Bronchial epithelial cell (primary cell): ENCODE measurements at regions not wholly inside any gene's neighbourhood (a gene's known extent, or its start where the extent isn't known, plus 50 kb on each side); places are given as distances from the start of the nearest gene placed in this dataset.
"Not testable (repeated sequence)": the region's sequence is repeated elsewhere in the genome, so short reads cannot be mapped to it uniquely, and the experiment has no call there.

ENCODE experiments used
- DNase-seq: peaks from one replicate; pipeline ENCODE4 v3.0.0-alpha.2; 2010; ENCODE audit warnings: low read depth
- FAIRE-seq: peaks from 2 replicates; lab custom pipeline; 2011; peaks lifted over from hg19 to GRCh38; lab: Jason Lieb, UNC
- H3K27me3 ChIP-seq: 2 replicates; pipeline ENCODE4 v1.5.1; 2011; ENCODE audit warnings: low read length; ENCODE audit not compliant: control insufficient read depth, insufficient read depth
- H3K36me3 ChIP-seq: 2 replicates; pipeline ENCODE4 v1.5.1; 2011; ENCODE audit warnings: low read length; ENCODE audit not compliant: control insufficient read depth, insufficient read depth
- H3K4me3 ChIP-seq: 2 replicates; pipeline ENCODE4 v1.5.1; 2011; ENCODE audit warnings: mild to moderate bottlenecking, low read depth, low read length, control low read depth
- TF ChIP-seq, protein P1 (sequence below): IDR thresholded peaks from 2 replicates; pipeline ENCODE4 v1.5.1; 2011; ENCODE audit warnings: mild to moderate bottlenecking, moderate library complexity, low read length, control low read depth, inconsistent platforms; ENCODE audit not compliant: insufficient read depth, severe bottlenecking

- TF ChIP-seq, protein P1, sequence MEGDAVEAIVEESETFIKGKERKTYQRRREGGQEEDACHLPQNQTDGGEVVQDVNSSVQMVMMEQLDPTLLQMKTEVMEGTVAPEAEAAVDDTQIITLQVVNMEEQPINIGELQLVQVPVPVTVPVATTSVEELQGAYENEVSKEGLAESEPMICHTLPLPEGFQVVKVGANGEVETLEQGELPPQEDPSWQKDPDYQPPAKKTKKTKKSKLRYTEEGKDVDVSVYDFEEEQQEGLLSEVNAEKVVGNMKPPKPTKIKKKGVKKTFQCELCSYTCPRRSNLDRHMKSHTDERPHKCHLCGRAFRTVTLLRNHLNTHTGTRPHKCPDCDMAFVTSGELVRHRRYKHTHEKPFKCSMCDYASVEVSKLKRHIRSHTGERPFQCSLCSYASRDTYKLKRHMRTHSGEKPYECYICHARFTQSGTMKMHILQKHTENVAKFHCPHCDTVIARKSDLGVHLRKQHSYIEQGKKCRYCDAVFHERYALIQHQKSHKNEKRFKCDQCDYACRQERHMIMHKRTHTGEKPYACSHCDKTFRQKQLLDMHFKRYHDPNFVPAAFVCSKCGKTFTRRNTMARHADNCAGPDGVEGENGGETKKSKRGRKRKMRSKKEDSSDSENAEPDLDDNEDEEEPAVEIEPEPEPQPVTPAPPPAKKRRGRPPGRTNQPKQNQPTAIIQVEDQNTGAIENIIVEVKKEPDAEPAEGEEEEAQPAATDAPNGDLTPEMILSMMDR, result no peak
- FAIRE-seq, result no peak
- H3K36me3 ChIP-seq, result no peaks in the 10 kb centered on the region
- no peaks in the 10 kb centered on the region for H3K27me3 ChIP-seq
- peak; percentile 44 for DNase-seq
- no peak overlapping the region for H3K4me3 ChIP-seq
These were observed 985.8 kb downstream of the TRAM1L1 start for GRCh38 chr4:116099596-116099995.

DNA sequence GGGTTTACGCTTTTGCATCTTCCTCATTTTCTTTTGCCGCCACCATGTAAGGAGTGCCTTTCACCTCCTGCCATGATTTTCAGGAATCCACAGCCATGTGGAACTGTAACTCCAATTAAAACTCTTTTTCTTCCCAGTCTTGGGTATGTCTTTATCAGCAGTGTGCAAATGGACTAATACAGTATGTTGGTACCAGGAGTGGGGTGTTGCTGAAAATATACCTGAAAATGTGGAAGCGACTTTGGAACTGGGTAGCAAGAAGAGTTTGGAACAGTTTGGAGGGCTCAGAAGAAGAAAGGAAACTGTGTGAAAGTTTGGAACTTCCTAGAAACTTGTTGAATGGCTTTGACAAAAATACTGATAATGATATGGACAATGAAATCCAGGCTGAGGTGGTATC, 983.9 kb upstream of the NDST4 start:
- not testable (repeated sequence) for H3K4me3 ChIP-seq, H3K27me3 ChIP-seq, DNase-seq, H3K36me3 ChIP-seq, FAIRE-seq

GRCh38 chr4:116092961-116093360, 979.5 kb upstream of the NDST4 start:
- no peaks in the 10 kb centered on the region for H3K27me3 ChIP-seq
- TF ChIP-seq, protein P1, result no peak
- FAIRE-seq (no peak), DNase-seq (peak; percentile 35)
- no peaks in the 10 kb centered on the region for H3K36me3 ChIP-seq
- H3K4me3 ChIP-seq, result no peak overlapping the region

DNA sequence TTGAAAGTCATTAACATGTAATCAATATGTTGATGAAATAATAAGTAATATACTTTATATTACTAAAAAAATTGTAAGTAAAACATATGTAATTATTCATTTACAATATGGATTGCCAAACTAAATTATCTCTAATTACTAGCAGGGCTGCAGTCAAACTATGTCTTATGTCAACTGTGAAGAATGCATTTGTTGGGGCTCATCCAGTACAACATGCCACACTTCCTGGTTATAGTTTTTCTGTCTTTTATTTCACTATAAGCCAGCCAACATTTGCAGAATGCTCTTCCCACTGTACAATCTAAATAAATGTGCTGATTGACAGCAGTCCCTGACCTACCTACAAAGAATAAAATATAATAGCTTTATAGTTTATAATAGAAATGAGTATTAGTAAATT, 975.4 kb upstream of the NDST4 start:
- FAIRE-seq, result no peak
- no peak for DNase-seq

DNA sequence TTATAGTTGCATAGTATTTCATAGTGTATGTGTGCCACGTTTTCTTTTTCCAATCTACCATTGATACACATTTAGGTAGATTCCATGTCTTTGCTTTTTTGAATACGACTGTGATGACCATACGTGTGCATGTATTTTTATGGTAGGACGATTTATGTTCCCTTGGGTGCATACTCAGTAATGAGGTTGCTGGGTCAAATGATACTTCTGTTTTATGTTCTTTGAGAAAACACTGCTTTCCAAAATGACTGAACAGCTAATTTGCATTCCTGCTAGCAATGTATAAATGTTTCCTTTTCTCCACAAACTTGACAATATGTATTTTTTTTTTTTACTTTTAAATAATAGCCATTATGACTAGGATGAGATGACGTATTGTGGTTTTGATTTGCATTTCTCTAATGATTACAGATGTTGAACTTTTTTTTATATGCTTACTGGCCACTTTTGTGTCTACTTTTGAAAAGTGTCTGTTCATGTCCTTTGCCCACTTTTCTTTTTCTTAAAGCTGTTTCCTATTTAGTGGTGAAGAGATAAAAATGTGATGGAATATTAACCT, 969.5 kb upstream of the NDST4 start:
- DNase-seq, result no peak
- Histone ChIP-seq H3K36me3 (no peaks in the 10 kb centered on the region), H3K4me3 (no peak overlapping the region), H3K27me3 (no peaks in the 10 kb centered on the region)
- no peak for FAIRE-seq
- TF ChIP-seq, protein P1, result no peak

More for the DNA sequence above, 975.4 kb upstream of the NDST4 start:
- no peaks in the 10 kb centered on the region for H3K27me3 ChIP-seq
- TF ChIP-seq, protein P1, result no peak
- no peak overlapping the region for H3K4me3 ChIP-seq
- H3K36me3 ChIP-seq, result no peaks in the 10 kb centered on the region

GRCh38 chr4:116073051-116073450, 959.6 kb upstream of the NDST4 start:
- H3K27me3 ChIP-seq, result no peaks in the 10 kb centered on the region
- no peaks in the 10 kb centered on the region for H3K36me3 ChIP-seq
- FAIRE-seq, result no peak
- H3K4me3 ChIP-seq, result no peak overlapping the region
- TF ChIP-seq, protein P1, result no peak
- DNase-seq, result peak; percentile 10
